Aorta (tissue), 5 donors: ENCODE measurements at regions not wholly inside any gene's neighbourhood (a gene's known extent, or its start where the extent isn't known, plus 50 kb on each side); places are given as distances from the start of the nearest gene placed in this dataset.

ENCODE experiments used
- ATAC-seq: fragments of 200-7000 bp; cut with Tn5 transposase; one replicate; pipeline ENCODE4 v1.9.1; 2022; ENCODE audit warnings: moderate library complexity; ENCODE audit not compliant: low FRiP score
- DNase-seq, 2 donors: peaks; one replicate each; pipeline ENCODE4 v3.0.0-alpha.2; 2020
- H3K27ac ChIP-seq, 2 donors: one replicate each; pipeline ENCODE4 v1.5.1; 2013; ENCODE audit warnings: low read length in 2 of 2, mild to moderate bottlenecking in 2 of 2, moderate library complexity in 2 of 2, control low read depth in 1 of 2, inconsistent platforms in 1 of 2, low read depth in 1 of 2
- H3K27me3 ChIP-seq, 2 donors: one replicate each; pipeline ENCODE4 v1.6.1; 2013; ENCODE audit warnings: control low read depth in 1 of 2, low read length in 1 of 2, mild to moderate bottlenecking in 1 of 2, moderate library complexity in 1 of 2; ENCODE audit not compliant: insufficient read depth in 2 of 2, control insufficient read depth in 1 of 2
- H3K36me3 ChIP-seq, 2 donors: one replicate each; pipeline ENCODE4 v1.6.1; 2013; ENCODE audit warnings: control low read depth in 1 of 2, low read length in 1 of 2, mild to moderate bottlenecking in 1 of 2; ENCODE audit not compliant: insufficient read depth in 2 of 2, control insufficient read depth in 1 of 2
- H3K4me1 ChIP-seq, 2 donors: one replicate each; pipeline ENCODE4 v1.6.1; 2013; ENCODE audit warnings: low read length in 2 of 2, control low read depth in 1 of 2, mild to moderate bottlenecking in 1 of 2, moderate library complexity in 1 of 2; ENCODE audit not compliant: insufficient read depth in 2 of 2, control insufficient read depth in 1 of 2
- H3K4me3 ChIP-seq, 2 donors: one replicate each; pipeline ENCODE4 v1.5.1; 2013; ENCODE audit warnings: low read length in 2 of 2, control low read depth in 1 of 2, mild to moderate bottlenecking in 1 of 2
- H3K9me3 ChIP-seq: one replicate; pipeline ENCODE4 v1.6.1; 2013; ENCODE audit warnings: mild to moderate bottlenecking, low read length; ENCODE audit not compliant: control insufficient read depth
- WGBS, 2 donors: extraction: QIAGEN DNeasy Blood & Tissue Kit; methylation state at CpG; one replicate each; pipeline ENCODE4 v1.1.7; 2013; 5-methylcytosine and 5-hydroxymethylcytosine counted together
- intact Hi-C, 2 donors: fragments of 100-400 bp; cut with DNase I; formaldehyde crosslinking; loops; one replicate each; pipeline versions ENCODE4 v1.14.2 to v1.15.0; 2022
- donor health status: healthy with polysubstance abuse.
- donor health status: Bipolar disorder and iron deficiency.
- donor health status: DM: no; HTN: no; CAD: no.
- donor health status: DM: no; HTN: no; CAD: no.
- donor health status: DM: yes; HTN: yes; CAD: no.

DNA sequence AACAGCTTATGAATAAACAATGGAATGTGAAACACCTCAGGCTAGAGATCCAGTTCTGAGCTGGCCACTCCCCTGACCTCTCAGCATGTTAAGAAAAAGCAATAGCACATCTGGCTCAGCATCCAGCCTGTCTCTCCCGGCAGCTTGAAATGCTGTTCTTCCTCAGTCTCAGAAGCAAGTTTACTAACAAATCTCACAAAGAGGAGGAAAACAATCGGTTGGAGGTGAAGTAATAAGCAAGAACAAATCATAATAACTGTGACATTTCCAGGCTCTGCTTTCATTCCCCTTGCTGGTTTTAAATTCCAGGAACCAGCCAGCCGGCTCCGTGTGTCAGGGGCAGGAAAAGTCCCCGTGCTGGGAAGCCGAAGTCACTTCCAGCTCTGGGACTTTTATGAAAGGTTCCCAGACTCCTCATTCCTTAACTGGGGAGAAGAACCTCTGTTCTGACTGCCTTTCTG lies 133.9 kb upstream of the ARL4C start:
- Histone ChIP-seq H3K4me1 (no peaks in the 10 kb centered on the region), H3K9me3 (peaks cover 2% of the 10 kb centered on the region), H3K27me3 (no peaks in the 10 kb centered on the region), H3K4me3 (no peak overlapping the region), H3K27ac (no peak overlapping the region), H3K36me3 (no peaks in the 10 kb centered on the region)
- no peak for ATAC-seq
- no peak for DNase-seq
- intact Hi-C loops: no loop called here
- 14 to 16% methylated on average over 6 of the region's 6 CpGs for WGBS, 2 donors

DNA sequence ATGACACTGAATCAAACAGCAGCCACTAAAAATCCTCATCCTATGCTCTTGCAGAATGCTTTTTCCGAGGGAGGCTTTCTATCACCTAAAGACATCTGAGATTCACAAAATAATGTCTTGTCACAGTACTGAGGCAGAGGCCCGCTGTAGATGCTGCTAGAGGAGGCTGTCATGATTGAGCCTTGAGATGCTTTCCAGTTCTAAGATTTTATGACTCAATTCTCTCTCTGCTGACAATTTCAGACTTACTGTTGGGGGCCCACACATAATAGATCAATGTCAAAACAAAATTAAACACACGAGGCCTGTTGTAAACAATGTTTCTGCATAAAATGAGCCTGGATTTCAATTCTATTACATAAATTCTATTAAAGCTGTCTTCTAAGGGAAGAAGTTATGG lies 132.7 kb upstream of the ARL4C start:
- H3K9me3 ChIP-seq: peaks cover 2% of the 10 kb centered on the region
- DNase-seq (no peak), ATAC-seq (no peak)
- no peak overlapping the region for H3K4me3 ChIP-seq
- H3K36me3 ChIP-seq: no peaks in the 10 kb centered on the region
- no peaks in the 10 kb centered on the region for H3K27me3 ChIP-seq
- H3K4me1 ChIP-seq: no peaks in the 10 kb centered on the region
- WGBS, 2 donors: 90 to 91% methylated on average over 3 of the region's 3 CpGs
- intact Hi-C loops: no loop called here
- H3K27ac ChIP-seq: no peak overlapping the region

- intact Hi-C loops: no loop called here
- Histone ChIP-seq H3K27me3 (no peaks in the 10 kb centered on the region), H3K4me3 (no peak overlapping the region), H3K4me1 (no peaks in the 10 kb centered on the region), H3K9me3 (peaks cover 2% of the 10 kb centered on the region), H3K27ac (no peak overlapping the region), H3K36me3 (no peaks in the 10 kb centered on the region)
- DNase-seq: no peak
- no peak for ATAC-seq
- 75 to 80% methylated on average over 5 of the region's 5 CpGs for WGBS, 2 donors
Observed at GRCh38 chr2:234628953-234629352, 132.1 kb upstream of the ARL4C start.

- intact Hi-C loops: no loop called here
Observed at GRCh38 chr2:234627308-234627707, 130.4 kb upstream of the ARL4C start.

GRCh38 chr2:234626566-234627130 lies 129.8 kb upstream of the ARL4C start:
- H3K9me3 ChIP-seq: peaks cover 2% of the 10 kb centered on the region
- no peak overlapping the region for H3K27ac ChIP-seq
- no peaks in the 10 kb centered on the region for H3K4me1 ChIP-seq
- DNase-seq: no peak
- H3K4me3 ChIP-seq: no peak overlapping the region
- H3K27me3 ChIP-seq: no peaks in the 10 kb centered on the region
- no peak for ATAC-seq
- WGBS, 2 donors: 72 to 90% methylated on average over 7 of the region's 7 CpGs
- intact Hi-C loops: no loop called here
- no peaks in the 10 kb centered on the region for H3K36me3 ChIP-seq

More at GRCh38 chr2:234627308-234627707, 130.4 kb upstream of the ARL4C start:
- Histone ChIP-seq H3K36me3 (no peaks in the 10 kb centered on the region), H3K4me3 (no peak overlapping the region), H3K4me1 (no peaks in the 10 kb centered on the region), H3K27ac (no peak overlapping the region), H3K9me3 (peaks cover 2% of the 10 kb centered on the region), H3K27me3 (no peaks in the 10 kb centered on the region)
- no peak for DNase-seq
- 51 to 74% methylated on average over 2 of the region's 2 CpGs for WGBS, 2 donors
- no peak for ATAC-seq

DNA sequence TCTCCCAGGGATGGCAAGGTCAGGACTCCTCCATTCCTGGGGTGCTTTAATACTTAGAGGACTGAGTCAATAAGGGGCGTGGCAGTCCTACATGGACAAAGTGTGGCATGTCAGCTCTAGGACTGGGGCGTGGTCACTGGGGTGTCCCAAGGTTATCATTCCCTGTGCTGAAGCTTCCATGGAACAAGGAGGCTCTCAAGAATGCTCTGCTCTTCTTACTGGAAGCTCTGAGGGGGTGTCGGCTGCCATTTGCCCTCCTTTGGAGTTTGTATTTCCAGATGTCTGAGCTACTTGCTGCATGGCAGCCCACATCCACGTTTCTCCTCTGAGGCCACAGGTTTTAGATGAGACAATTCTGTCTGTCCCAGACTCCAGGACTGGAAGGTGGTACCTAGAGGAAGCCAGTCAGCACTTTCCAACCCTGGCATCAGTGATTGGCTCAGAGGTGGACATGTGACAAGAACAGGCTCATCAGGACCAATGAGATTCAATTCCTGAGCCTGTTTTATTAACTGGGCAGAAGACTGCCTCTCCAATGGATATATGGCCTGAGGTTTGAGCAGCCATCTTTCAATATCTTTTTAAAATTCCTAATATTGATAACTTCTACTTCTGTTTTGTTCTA lies 128.9 kb upstream of the ARL4C start:
- WGBS, 2 donors: 75 to 86% methylated on average over 4 of the region's 4 CpGs
- no peaks in the 10 kb centered on the region for H3K4me1 ChIP-seq
- no peaks in the 10 kb centered on the region for H3K36me3 ChIP-seq
- intact Hi-C loops: no loop called here
- H3K27ac ChIP-seq: no peak overlapping the region
- DNase-seq: no peak
- H3K4me3 ChIP-seq: no peak overlapping the region
- no peaks in the 10 kb centered on the region for H3K27me3 ChIP-seq
- peaks cover 2% of the 10 kb centered on the region for H3K9me3 ChIP-seq
- no peak for ATAC-seq

DNA sequence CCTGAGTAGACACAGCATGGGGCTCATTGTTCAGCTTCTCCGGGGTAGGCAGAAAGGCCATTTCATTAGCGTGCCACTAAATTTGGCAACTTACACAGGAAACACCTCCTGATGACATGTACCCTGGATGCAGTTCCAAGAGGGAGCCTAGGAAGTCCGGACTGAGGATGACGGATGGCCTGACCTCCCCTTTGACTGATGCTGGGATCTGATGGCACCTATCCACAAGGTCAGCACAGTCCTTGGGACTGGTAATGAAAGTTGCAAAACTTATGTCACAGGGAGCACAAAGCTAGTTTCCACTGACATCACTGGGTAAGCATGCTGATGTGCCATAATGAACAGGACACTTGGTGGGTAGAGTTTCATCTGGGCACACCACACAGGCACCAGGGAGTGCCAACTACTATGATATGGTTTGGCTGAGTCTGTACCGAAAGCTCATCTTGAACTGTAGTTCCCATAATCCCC lies 126.7 kb upstream of the ARL4C start:
- no peaks in the 10 kb centered on the region for H3K36me3 ChIP-seq
- intact Hi-C loops: no loop called here

DNA sequence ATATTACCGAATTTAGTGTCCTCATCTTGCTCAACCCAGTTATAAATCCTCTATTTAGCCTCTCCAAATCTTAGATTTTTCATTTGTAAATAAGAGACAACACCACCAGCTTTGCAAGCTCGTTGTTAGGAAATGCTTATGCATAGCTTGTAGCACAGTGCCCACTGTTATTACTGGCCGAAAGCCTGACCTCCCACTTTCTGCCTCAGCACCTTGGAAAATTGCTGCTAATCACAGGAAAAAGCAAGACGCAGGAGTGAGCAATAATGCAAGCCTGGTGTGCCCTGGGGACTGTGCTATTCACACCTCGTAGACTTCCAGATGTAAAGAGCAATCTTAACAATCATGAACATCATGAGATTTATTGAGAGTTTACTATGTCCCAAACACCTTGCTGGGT lies 124.2 kb upstream of the ARL4C start:
- no peak overlapping the region for H3K4me3 ChIP-seq
- H3K4me1 ChIP-seq: no peaks in the 10 kb centered on the region
- no peak for ATAC-seq
- H3K9me3 ChIP-seq: no peaks in the 10 kb centered on the region
- no peak for DNase-seq
- intact Hi-C loops: no loop called here
- no peak overlapping the region for H3K27ac ChIP-seq
- WGBS, 2 donors: 72 to 74% methylated on average over 5 of the region's 5 CpGs
- H3K27me3 ChIP-seq: no peaks in the 10 kb centered on the region
- no peaks in the 10 kb centered on the region for H3K36me3 ChIP-seq

More for the DNA sequence above, 126.7 kb upstream of the ARL4C start:
- no peak for DNase-seq
- no peaks in the 10 kb centered on the region for H3K27me3 ChIP-seq
- no peaks in the 10 kb centered on the region for H3K9me3 ChIP-seq
- no peak for ATAC-seq
- 70 to 71% methylated on average over 5 of the region's 5 CpGs for WGBS, 2 donors
- H3K27ac ChIP-seq: no peak overlapping the region
- H3K4me3 ChIP-seq: no peak overlapping the region
- H3K4me1 ChIP-seq: no peaks in the 10 kb centered on the region

- intact Hi-C loops: no loop called here
- 66 to 80% methylated on average over 7 of the region's 7 CpGs for WGBS, 2 donors
- no peak for DNase-seq
- ATAC-seq: no peak
- H3K36me3 ChIP-seq: no peaks in the 10 kb centered on the region
- H3K27ac ChIP-seq: no peak overlapping the region
- no peaks in the 10 kb centered on the region for H3K4me1 ChIP-seq
- no peaks in the 10 kb centered on the region for H3K9me3 ChIP-seq
- no peak overlapping the region for H3K4me3 ChIP-seq
- no peaks in the 10 kb centered on the region for H3K27me3 ChIP-seq
Observed at GRCh38 chr2:234620018-234620417, 123.1 kb upstream of the ARL4C start.
